Endothelial cell of umbilical vein (primary cell): ENCODE measurements at regions not wholly inside any gene's neighbourhood (a gene's known extent, or its start where the extent isn't known, plus 50 kb on each side); places are given as distances from the start of the nearest gene placed in this dataset.

ENCODE experiments used
- EZH2 ChIP-seq: IDR thresholded peaks from 2 replicates; pipeline ENCODE4 v1.6.1; 2012; ENCODE audit warnings: borderline replicate concordance, low read depth, mild to moderate bottlenecking, moderate library complexity, low read length, inconsistent platforms; ENCODE audit not compliant: severe bottlenecking
- FOS ChIP-seq: IDR thresholded peaks from 2 replicates; pipeline ENCODE4 v1.6.1; 2011; ENCODE audit warnings: mild to moderate bottlenecking, low read length, moderate library complexity, borderline replicate concordance; ENCODE audit not compliant: insufficient read depth
- GATA2 ChIP-seq: IDR thresholded peaks from 2 replicates; pipeline ENCODE4 v1.7.0; 2011; ENCODE audit warnings: low read depth, mild to moderate bottlenecking, moderate library complexity, mixed read lengths, low read length; ENCODE audit not compliant: insufficient read length, insufficient read depth
- JUN ChIP-seq: IDR thresholded peaks from 2 replicates; pipeline ENCODE4 v1.6.1; 2011; ENCODE audit warnings: borderline replicate concordance, low read depth; ENCODE audit not compliant: insufficient read length, insufficient read depth
- MYC ChIP-seq: IDR thresholded peaks from one replicate; pipeline ENCODE4 v1.6.1; 2011; ENCODE audit warnings: mild to moderate bottlenecking, low read depth, low read length
- POLR2A ChIP-seq: IDR thresholded peaks from 2 replicates; pipeline ENCODE4 v1.6.1; 2012; ENCODE audit warnings: low read depth, mild to moderate bottlenecking, control low read depth, low read length
- POLR2AphosphoS5 ChIP-seq: IDR thresholded peaks from 2 replicates; pipeline ENCODE4 v1.6.1; 2012; ENCODE audit warnings: low read depth, mild to moderate bottlenecking, control low read depth, low read length, moderate library complexity; ENCODE audit not compliant: insufficient read depth
- TF ChIP-seq, protein P1 (sequence below), 2 donors: IDR thresholded peaks; 1 replicate in 1 of 2; 2 replicates in 1 of 2; pipeline ENCODE4 v1.5.1; 2011; ENCODE audit warnings: low read length in 2 of 2, mild to moderate bottlenecking in 2 of 2, moderate library complexity in 2 of 2, control low read depth in 1 of 2, inconsistent platforms in 1 of 2, low read depth in 1 of 2; ENCODE audit not compliant: insufficient read depth in 1 of 2; ENCODE audit errors: extremely low read depth in 1 of 2
- TF ChIP-seq, protein P2 (sequence below): IDR thresholded peaks from 2 replicates; pipeline ENCODE4 v1.6.1; 2011; ENCODE audit not compliant: insufficient read depth, insufficient read length

DNA sequence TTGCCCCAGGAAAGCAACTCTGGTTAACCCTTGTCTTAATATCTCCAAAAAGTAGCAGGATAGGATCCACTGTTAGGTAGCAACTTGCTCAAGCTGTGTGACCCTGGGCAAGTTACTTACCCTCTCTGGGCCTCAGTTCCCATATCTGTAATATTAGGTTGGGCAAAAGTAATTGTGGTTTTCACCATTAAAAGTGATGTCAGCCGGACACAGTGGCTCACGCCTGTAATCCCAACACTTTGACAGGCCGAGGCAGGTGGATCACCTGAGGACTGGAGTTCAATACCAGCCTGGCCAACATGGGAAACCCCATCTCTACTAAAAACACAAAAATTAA is 179.3 kb downstream of the FOXL1 start:
- TF ChIP-seq MYC (no peak), EZH2 (no peak), POLR2A (no peak), FOS (no peak), POLR2AphosphoS5 (no peak), GATA2 (no peak), JUN (no peak)
- TF ChIP-seq, protein P1, sequence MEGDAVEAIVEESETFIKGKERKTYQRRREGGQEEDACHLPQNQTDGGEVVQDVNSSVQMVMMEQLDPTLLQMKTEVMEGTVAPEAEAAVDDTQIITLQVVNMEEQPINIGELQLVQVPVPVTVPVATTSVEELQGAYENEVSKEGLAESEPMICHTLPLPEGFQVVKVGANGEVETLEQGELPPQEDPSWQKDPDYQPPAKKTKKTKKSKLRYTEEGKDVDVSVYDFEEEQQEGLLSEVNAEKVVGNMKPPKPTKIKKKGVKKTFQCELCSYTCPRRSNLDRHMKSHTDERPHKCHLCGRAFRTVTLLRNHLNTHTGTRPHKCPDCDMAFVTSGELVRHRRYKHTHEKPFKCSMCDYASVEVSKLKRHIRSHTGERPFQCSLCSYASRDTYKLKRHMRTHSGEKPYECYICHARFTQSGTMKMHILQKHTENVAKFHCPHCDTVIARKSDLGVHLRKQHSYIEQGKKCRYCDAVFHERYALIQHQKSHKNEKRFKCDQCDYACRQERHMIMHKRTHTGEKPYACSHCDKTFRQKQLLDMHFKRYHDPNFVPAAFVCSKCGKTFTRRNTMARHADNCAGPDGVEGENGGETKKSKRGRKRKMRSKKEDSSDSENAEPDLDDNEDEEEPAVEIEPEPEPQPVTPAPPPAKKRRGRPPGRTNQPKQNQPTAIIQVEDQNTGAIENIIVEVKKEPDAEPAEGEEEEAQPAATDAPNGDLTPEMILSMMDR (IDR thresholded peaks at IDR 0.05; ENCODE audit: extremely low read depth in 1 of 2, insufficient read depth in 1 of 2, low read depth in 1 of 2, low read length in 2 of 2): no peak
- TF ChIP-seq, protein P2, sequence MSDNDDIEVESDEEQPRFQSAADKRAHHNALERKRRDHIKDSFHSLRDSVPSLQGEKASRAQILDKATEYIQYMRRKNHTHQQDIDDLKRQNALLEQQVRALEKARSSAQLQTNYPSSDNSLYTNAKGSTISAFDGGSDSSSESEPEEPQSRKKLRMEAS: no peak
